OCI-LY1 (cell line): ENCODE measurements at regions not wholly inside any gene's neighbourhood (a gene's known extent, or its start where the extent isn't known, plus 50 kb on each side); places are given as distances from the start of the nearest gene placed in this dataset.
"Not testable (repeated sequence)": the region's sequence is repeated elsewhere in the genome, so short reads cannot be mapped to it uniquely, and the experiment has no call there.

ENCODE experiments used
- H2AFZ ChIP-seq: fragments of 200-600 bp; sonication (generic), shearing (Covaris generic); 2 replicates; pipeline ENCODE4 v1.6.0; 2014; ENCODE audit warnings: antibody characterized with exemption, mild to moderate bottlenecking, low read length
- H3F3A ChIP-seq: fragments of 200-600 bp; sonication (generic), shearing (Covaris generic); 2 replicates; pipeline ENCODE4 v1.6.0; 2014; ENCODE audit warnings: mild to moderate bottlenecking, antibody characterized with exemption, low read length, moderate library complexity; ENCODE audit not compliant: insufficient read depth
- H3K27ac ChIP-seq: fragments of 200-600 bp; sonication (generic); 2 replicates; pipeline ENCODE4 v1.5.1; 2014; ENCODE audit warnings: low read length, mixed run types, mild to moderate bottlenecking, low read depth; ENCODE audit not compliant: poor library complexity, severe bottlenecking
- H3K27me3 ChIP-seq: fragments of 200-600 bp; sonication (generic); 2 replicates; pipeline ENCODE4 v1.6.0; 2014; ENCODE audit warnings: antibody characterized with exemption, mild to moderate bottlenecking, low read length, moderate library complexity; ENCODE audit not compliant: insufficient read depth
- H3K36me3 ChIP-seq: fragments of 200-600 bp; sonication (generic); 2 replicates; pipeline ENCODE4 v1.6.1; 2014; ENCODE audit warnings: mild to moderate bottlenecking, antibody characterized with exemption, low read length, moderate library complexity, mixed read lengths; ENCODE audit not compliant: insufficient read depth
- H3K4me1 ChIP-seq: fragments of 200-600 bp; sonication (generic); 2 replicates; pipeline ENCODE4 v1.5.1; 2014; ENCODE audit warnings: mild to moderate bottlenecking, low read length, moderate library complexity; ENCODE audit not compliant: insufficient read depth, severe bottlenecking
- H3K4me2 ChIP-seq: fragments of 200-600 bp; sonication (generic), shearing (Covaris generic); 2 replicates; pipeline ENCODE4 v1.6.1; 2014; ENCODE audit warnings: low read length
- H3K4me3 ChIP-seq: fragments of 200-600 bp; sonication (generic); 2 replicates; pipeline ENCODE4 v1.5.1; 2014; ENCODE audit warnings: low read length, low read depth, mild to moderate bottlenecking, mixed read lengths; ENCODE audit not compliant: poor library complexity, severe bottlenecking
- H3K79me2 ChIP-seq: fragments of 200-600 bp; shearing (Covaris generic); 2 replicates; pipeline ENCODE4 v1.6.1; 2016; ENCODE audit warnings: mixed run types, low read length, mixed read lengths; ENCODE audit not compliant: insufficient read depth
- H3K9ac ChIP-seq: fragments of 200-600 bp; sonication (generic), shearing (Covaris generic); 2 replicates; pipeline ENCODE4 v1.6.1; 2014; ENCODE audit warnings: mild to moderate bottlenecking, low read length, mixed read lengths
- H3K9me2 ChIP-seq: fragments of 200-600 bp; sonication (generic), shearing (Covaris generic); 2 replicates; pipeline ENCODE4 v1.6.1; 2014; ENCODE audit warnings: low read depth, mild to moderate bottlenecking, low read length, mixed read lengths
- H3K9me3 ChIP-seq: fragments of 200-600 bp; shearing (Covaris generic); 2 replicates; pipeline ENCODE4 v1.6.1; 2014; ENCODE audit warnings: low read length, mixed read lengths
- H4K20me1 ChIP-seq: fragments of 200-600 bp; sonication (generic), shearing (Covaris generic); 2 replicates; pipeline ENCODE4 v1.6.0; 2016; ENCODE audit warnings: mild to moderate bottlenecking, low read length; ENCODE audit not compliant: insufficient read depth
- EZH2 ChIP-seq: fragments of 200-600 bp; sonication (generic), shearing (Covaris generic); IDR thresholded peaks from 2 replicates; pipeline ENCODE4 v1.8.0; 2017; ENCODE audit warnings: borderline replicate concordance, mixed run types, mild to moderate bottlenecking, antibody characterized with exemption, low read length, moderate library complexity, mixed read lengths
- TF ChIP-seq, protein P1 (sequence below): fragments of 200-600 bp; sonication (generic), shearing (Covaris generic); IDR thresholded peaks from 2 replicates; pipeline ENCODE4 v1.5.1; 2017; ENCODE audit warnings: mild to moderate bottlenecking, antibody characterized with exemption, low read length, moderate library complexity, mixed read lengths

DNA sequence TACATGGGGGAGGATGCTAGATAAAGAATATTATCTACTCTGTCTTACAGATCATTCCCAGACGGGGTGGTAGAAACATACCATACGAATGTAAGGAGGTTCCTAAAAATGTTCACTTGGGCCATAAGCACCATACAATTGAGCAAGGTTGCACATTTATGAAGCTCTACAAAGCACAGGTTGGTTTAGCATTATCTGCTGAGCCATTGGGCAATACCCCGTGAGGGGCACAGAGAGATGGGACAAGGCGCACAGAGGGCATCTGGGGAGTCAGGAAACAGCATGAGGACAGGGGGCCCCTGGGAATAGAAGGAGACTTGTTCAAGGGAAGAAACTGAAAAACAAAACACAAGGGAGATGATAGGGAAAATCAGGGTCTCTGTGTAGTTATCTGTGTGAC, 305.3 kb downstream of the TRIML1 start:
- TF ChIP-seq EZH2, result no peak
- TF ChIP-seq, protein P1, sequence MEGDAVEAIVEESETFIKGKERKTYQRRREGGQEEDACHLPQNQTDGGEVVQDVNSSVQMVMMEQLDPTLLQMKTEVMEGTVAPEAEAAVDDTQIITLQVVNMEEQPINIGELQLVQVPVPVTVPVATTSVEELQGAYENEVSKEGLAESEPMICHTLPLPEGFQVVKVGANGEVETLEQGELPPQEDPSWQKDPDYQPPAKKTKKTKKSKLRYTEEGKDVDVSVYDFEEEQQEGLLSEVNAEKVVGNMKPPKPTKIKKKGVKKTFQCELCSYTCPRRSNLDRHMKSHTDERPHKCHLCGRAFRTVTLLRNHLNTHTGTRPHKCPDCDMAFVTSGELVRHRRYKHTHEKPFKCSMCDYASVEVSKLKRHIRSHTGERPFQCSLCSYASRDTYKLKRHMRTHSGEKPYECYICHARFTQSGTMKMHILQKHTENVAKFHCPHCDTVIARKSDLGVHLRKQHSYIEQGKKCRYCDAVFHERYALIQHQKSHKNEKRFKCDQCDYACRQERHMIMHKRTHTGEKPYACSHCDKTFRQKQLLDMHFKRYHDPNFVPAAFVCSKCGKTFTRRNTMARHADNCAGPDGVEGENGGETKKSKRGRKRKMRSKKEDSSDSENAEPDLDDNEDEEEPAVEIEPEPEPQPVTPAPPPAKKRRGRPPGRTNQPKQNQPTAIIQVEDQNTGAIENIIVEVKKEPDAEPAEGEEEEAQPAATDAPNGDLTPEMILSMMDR, result no peak
- Histone ChIP-seq H2AFZ (no peak overlapping the region), H3F3A (no peaks in the 10 kb centered on the region), H3K9ac (no peak overlapping the region), H4K20me1 (no peaks in the 10 kb centered on the region), H3K4me2 (no peak overlapping the region), H3K4me1 (no peaks in the 10 kb centered on the region), H3K36me3 (no peaks in the 10 kb centered on the region), H3K4me3 (no peak overlapping the region), H3K9me2 (no peaks in the 10 kb centered on the region), H3K9me3 (no peaks in the 10 kb centered on the region), H3K79me2 (no peaks in the 10 kb centered on the region), H3K27me3 (no peaks in the 10 kb centered on the region), H3K27ac (no peak overlapping the region)

- not testable (repeated sequence) for H3K9me3 ChIP-seq, H3K9ac ChIP-seq, H3K79me2 ChIP-seq, H3F3A ChIP-seq, H2AFZ ChIP-seq, H3K27me3 ChIP-seq, H3K9me2 ChIP-seq, H3K36me3 ChIP-seq, H3K4me2 ChIP-seq, H4K20me1 ChIP-seq, H3K4me1 ChIP-seq, H3K4me3 ChIP-seq, H3K27ac ChIP-seq
Observed at GRCh38 chr4:188448996-188449395, 309.8 kb downstream of the TRIML1 start.

DNA sequence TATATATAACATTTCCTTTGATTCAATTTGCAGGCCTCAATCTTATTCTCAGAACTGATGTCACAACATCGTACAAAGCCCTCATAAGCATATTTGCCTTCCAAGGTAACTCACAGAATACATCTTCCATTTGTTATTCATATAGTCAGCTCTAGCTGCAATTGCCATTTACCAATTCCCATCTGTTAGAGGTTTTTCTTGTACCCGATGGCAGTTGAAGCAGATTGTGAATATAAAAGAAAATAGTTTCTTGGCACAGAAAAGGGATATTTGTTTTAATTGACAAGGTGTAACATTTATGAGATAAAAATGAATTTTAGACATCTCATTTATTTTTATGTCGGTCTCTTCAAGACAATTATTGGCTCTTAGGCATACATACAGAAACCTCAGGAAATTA, 311.3 kb downstream of the TRIML1 start:
- Histone ChIP-seq H4K20me1 (no peaks in the 10 kb centered on the region), H3K4me2 (no peak overlapping the region), H3K36me3 (no peaks in the 10 kb centered on the region), H3K4me1 (no peaks in the 10 kb centered on the region), H2AFZ (no peak overlapping the region), H3K9me3 (no peaks in the 10 kb centered on the region), H3K9ac (no peak overlapping the region), H3K79me2 (no peaks in the 10 kb centered on the region), H3K27me3 (no peaks in the 10 kb centered on the region), H3K9me2 (no peaks in the 10 kb centered on the region), H3K27ac (no peak overlapping the region), H3F3A (no peaks in the 10 kb centered on the region), H3K4me3 (no peak overlapping the region)
- TF ChIP-seq EZH2, result no peak
- TF ChIP-seq, protein P1, result no peak

DNA sequence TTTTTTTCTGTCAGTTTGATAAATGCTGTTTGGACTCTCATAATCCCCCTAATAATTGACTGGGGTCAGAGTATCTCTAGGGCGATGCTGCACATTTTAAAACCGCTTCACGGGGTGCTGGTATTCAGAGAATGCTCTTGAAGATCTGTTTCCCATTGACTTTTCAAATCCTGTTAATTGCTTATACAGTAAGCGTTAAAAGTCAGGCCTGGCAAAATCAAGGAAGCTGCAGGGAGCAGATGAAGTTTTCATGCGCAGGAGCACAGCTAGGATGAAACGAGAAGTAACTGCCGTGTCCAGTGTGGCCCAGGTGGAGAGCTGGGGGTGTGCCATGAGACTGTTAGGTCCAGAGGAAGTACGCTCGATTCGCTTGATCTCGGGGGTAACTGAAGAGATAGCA, 312.9 kb downstream of the TRIML1 start:
- no peaks in the 10 kb centered on the region for H3K27me3 ChIP-seq
- no peak overlapping the region for H3K27ac ChIP-seq
- H3K36me3 ChIP-seq, result no peaks in the 10 kb centered on the region
- TF ChIP-seq, protein P1, result no peak
- TF ChIP-seq EZH2, result no peak
- H3F3A ChIP-seq, result no peaks in the 10 kb centered on the region
- H3K4me2 ChIP-seq, result no peak overlapping the region
- H3K9ac ChIP-seq, result no peak overlapping the region
- H4K20me1 ChIP-seq, result no peaks in the 10 kb centered on the region
- H3K4me3 ChIP-seq, result no peak overlapping the region
- H3K9me3 ChIP-seq, result no peaks in the 10 kb centered on the region
- no peaks in the 10 kb centered on the region for H3K9me2 ChIP-seq
- H3K79me2 ChIP-seq, result no peaks in the 10 kb centered on the region
- H3K4me1 ChIP-seq, result no peaks in the 10 kb centered on the region
- H2AFZ ChIP-seq, result no peak overlapping the region
